T47D (cell line): ENCODE measurements at regions not wholly inside any gene's neighbourhood (a gene's known extent, or its start where the extent isn't known, plus 50 kb on each side); places are given as distances from the start of the nearest gene placed in this dataset.
"Not testable (repeated sequence)": the region's sequence is repeated elsewhere in the genome, so short reads cannot be mapped to it uniquely, and the experiment has no call there.

Experiments used
- DNase-seq, 2 experiments: peaks; one replicate each; pipeline versions ENCODE4 v3.0.0 to v3.0.0-alpha.2; 2011 to 2012; ENCODE audit warnings: low read depth in 1 of 2, low spot score in 1 of 2
- JUND ChIP-seq: IDR thresholded peaks from 2 replicates; pipeline ENCODE4 v1.6.1; 2012; ENCODE audit warnings: low read depth
- in situ Hi-C: cut with HindIII; loops from 2 replicates; pipeline ENCODE4 v1.10.0; 2016; ENCODE audit warnings: low sequenced_read_pairs, low pct_unique_long_range_greater_than_20kb

GRCh38 chr10:130709415-130709814, 573.2 kb downstream of the GLRX3 start:
- in situ Hi-C loops = no loop called here
- no peak for TF ChIP-seq JUND
- no peak for DNase-seq

DNA sequence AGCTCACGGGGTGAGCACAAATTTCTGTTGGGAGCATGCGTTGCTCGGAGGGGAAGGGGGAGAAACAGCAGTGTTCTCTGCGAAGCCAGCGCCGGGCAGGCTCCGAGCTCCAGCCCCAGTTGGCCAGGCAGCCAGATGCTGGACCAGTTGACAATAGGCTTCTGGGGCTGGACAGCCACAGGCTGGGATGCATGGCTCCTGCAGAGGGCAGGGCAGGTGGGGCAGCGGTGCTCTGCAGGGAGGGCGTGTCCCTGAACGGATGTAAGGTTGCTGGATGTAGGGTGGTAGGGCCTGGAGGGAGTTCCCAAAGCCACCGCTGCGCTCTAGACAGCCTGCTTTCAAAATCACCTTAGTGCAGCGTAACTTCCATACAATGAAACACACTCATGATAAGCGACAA, 574.9 kb downstream of the GLRX3 start:
- in situ Hi-C loops = no loop called here
- no peak for DNase-seq
- TF ChIP-seq JUND = no peak

GRCh38 chr10:130713135-130713534, 576.9 kb downstream of the GLRX3 start:
- DNase-seq = no peak
- no peak for TF ChIP-seq JUND
- in situ Hi-C loops = no loop called here

GRCh38 chr10:130713731-130714130, 577.5 kb downstream of the GLRX3 start:
- in situ Hi-C loops = no loop called here
- TF ChIP-seq JUND = no peak
- no peak for DNase-seq

- DNase-seq = no peak
- in situ Hi-C loops = no loop called here
- TF ChIP-seq JUND = no peak
Observed at GRCh38 chr10:130714742-130715467, 578.7 kb downstream of the GLRX3 start.

DNA sequence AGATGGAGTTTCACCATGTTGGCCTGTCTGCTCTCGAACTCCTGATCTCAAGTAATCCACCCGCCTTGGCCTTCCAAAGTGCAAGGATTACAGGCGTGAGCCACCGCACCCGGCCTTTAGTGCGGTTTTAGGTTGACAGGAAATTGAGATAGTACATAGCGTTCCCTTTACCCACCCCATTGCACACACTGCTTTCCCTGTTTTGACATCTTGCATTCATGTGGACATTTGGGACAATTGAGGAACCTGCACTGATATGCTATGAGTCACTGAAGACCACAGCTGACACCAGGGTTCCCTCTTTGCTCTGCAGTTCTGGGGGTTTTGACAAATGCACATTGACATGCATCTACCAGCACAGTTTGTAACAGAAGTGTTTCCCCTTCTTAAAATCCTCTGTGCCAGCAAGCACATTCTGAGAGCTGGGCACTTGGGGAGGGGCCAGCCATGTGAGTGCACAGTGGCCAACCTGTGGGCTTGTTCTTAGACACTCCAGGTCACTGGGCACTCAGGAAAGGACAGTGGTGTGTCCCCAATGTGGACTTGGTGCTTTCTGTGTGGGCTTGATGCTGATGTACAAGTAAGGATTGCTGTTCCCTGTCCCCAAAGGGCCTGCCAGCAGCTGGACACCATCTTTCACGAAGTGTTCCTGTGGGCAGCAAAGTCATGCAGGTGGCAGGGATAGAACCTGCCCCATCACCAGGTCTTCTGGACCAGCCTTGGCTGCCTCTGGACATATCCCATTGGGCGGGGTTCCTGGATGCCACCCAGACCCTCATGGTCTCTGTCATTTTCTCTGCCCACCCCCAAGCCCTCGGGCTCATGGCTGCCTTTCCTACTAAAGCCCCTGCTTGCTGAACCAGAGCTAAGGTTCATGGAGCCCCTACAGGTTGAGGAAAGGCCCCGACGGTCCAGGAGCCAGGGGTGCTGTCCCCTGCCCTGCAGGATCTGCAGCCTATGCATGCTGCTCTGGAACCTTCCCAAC, 579.8 kb downstream of the GLRX3 start:
- no peak for TF ChIP-seq JUND
- in situ Hi-C loops = no loop called here
- DNase-seq = no peak

GRCh38 chr10:130717083-130717482, 580.9 kb downstream of the GLRX3 start:
- TF ChIP-seq JUND = no peak
- no peak for DNase-seq
- in situ Hi-C loops = no loop called here

DNA sequence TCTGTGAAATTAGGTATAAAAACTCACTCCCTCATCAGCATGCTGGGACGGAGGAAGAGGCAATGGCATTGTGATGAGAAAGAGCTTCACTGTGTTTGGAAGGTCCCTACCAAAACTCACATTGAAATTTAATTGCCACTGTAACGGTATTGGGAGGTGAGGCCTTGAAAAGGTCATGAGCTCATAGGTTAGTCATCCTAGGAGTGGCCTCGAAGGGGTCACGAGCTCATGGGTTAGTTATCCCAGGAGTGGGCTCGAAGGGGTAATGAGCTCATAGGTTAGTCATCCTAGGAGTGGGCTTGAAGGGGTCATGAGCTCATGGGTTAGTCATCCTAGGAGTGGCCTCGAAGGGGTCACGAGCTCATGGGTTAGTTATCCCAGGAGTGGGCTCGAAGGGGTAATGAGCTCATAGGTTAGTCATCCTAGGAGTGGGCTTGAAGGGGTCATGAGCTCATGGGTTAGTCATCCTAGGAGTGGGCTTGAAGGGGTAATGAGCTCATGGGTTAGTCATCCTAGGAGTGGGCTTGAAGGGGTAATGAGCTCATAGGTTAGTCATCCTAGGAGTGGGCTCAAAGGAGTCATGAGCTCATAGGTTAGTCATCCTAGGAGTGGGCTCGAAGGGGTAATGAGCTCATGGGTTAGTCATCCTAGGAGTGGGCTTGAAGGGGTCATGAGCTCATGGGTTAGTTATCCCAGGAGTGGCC, 582.7 kb downstream of the GLRX3 start:
- DNase-seq, in situ Hi-C loops: not testable (repeated sequence)

DNA sequence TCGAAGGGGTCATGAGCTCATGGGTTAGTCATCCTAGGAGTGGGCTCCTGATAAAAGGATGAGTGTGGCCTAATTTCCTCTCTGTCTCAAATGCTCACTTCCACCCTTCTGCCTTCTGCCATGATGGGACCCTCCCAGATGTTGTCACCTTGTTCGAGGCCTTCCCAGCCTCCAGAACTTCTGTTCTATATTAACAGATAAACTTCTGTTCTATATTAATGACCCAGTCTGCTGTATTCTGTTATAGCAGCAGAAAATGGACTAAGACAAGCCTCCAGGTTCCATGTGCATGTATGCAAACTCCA, 583.2 kb downstream of the GLRX3 start:
- DNase-seq = no peak
- no peak for TF ChIP-seq JUND
- in situ Hi-C loops = no loop called here

- in situ Hi-C loops = no loop called here
- no peak for TF ChIP-seq JUND
- DNase-seq = no peak
Observed at GRCh38 chr10:130720235-130720634, 584.0 kb downstream of the GLRX3 start.

- in situ Hi-C loops = no loop called here
- no peak for DNase-seq
- no peak for TF ChIP-seq JUND
Observed at GRCh38 chr10:130721971-130722370, 585.8 kb downstream of the GLRX3 start.

- TF ChIP-seq JUND = no peak
- in situ Hi-C loops = no loop called here
- DNase-seq = no peak
Observed at GRCh38 chr10:130723704-130724103, 587.5 kb downstream of the GLRX3 start.

DNA sequence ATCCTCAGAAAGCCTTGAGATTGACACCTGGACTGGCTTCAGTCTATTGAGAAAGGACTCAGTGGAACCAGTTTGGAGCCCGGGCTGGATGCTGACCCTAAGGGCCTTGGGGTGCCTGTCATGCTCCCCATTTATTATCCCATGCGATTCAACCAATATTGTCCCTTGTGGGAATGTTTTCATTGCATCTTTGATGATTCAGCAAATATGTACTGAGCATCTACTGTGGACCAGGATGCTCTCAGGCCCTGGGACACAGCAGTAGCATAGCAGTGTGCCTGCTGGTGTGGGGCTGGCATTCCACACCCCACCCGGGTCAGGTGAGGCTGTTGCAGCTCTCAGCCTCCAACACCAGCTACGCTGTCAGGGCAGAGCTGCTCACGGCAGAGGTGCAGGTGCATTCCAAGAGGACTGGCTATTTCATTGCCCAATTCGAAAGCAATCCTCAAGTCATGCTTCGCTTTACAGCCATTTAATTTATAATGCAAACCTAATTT, 586.0 kb downstream of the TCERG1L start:
- in situ Hi-C loops = no loop called here
- no peak for DNase-seq

More for the DNA sequence above, 586.0 kb downstream of the TCERG1L start:
- TF ChIP-seq JUND = no peak
